Activated naive CD4-positive, alpha-beta T cell treated with anti-CD3 and anti-CD28 coated beads, Interleukin-2, amount 10 ng/mL, durations not matched to agents 7 days and 5 days (primary cell): ENCODE measurements at regions not wholly inside any gene's neighbourhood (a gene's known extent, or its start where the extent isn't known, plus 50 kb on each side); places are given as distances from the start of the nearest gene placed in this dataset.

Source experiments
- CTCF ChIA-PET: fragments of 350-600 bp; sonication (Branson Sonifier 250); formaldehyde crosslinking; loops from one replicate; lab custom pipeline; 2021; ENCODE audit warnings: antibody characterized with exemption; lab: Charles Lee
- DNase-seq: peaks from one replicate; pipeline ENCODE4 v3.0.0-alpha.2; 2020
- H3K27ac Mint-ChIP-seq: one replicate; pipeline ENCODE4 v1.8.0; 2021; ENCODE audit warnings: mild to moderate bottlenecking, moderate library complexity, mixed read lengths
- H3K27me3 Mint-ChIP-seq: one replicate; pipeline ENCODE4 v1.8.0; 2021; ENCODE audit warnings: mild to moderate bottlenecking, mixed read lengths
- H3K36me3 Mint-ChIP-seq: one replicate; pipeline ENCODE4 v1.8.0; 2021; ENCODE audit warnings: mixed read lengths
- H3K4me1 Mint-ChIP-seq: one replicate; pipeline ENCODE4 v1.8.0; 2021; ENCODE audit warnings: mixed read lengths
- H3K4me3 Mint-ChIP-seq: one replicate; pipeline ENCODE4 v1.8.0; 2021; ENCODE audit warnings: mild to moderate bottlenecking, moderate library complexity, mixed read lengths
- H3K9me3 Mint-ChIP-seq: one replicate; pipeline ENCODE4 v1.8.0; 2021; ENCODE audit warnings: mixed read lengths

DNA sequence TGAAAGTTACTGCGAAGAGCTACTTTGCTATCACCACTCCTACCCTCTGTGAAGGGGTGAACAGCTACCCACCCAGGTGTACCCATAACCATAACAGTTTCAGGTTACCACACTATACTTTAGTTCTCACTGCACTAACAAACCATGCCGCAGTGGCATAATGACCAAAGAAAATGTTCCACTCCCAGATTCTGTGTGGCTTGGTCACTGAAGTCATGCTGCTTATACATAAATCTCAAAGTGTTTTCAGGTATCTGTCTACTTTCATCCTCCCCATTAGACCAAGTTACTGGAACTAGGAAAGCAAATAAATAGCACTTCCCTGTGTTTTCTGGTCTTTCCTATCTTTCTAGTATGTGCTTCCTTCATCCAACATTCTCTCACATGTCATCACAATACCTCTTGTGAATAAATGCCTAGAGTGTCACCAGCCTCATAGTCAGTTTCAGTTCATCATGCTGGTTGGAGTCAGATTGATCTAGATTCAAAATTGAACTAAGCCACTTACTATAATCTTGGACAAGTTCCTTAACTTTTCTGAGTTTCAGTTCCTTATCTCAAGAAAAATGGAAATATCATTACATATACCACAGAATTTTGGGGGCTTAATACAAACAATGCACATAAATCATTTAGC is 293.6 kb downstream of the FSIP2 start:
- CTCF ChIA-PET, result no interaction called here
- H3K27me3 Mint-ChIP-seq, result no peaks in the 10 kb centered on the region
- H3K4me1 Mint-ChIP-seq, result no peaks in the 10 kb centered on the region
- no peaks in the 10 kb centered on the region for H3K9me3 Mint-ChIP-seq
- no peak overlapping the region for H3K4me3 Mint-ChIP-seq
- no peak for DNase-seq
- H3K36me3 Mint-ChIP-seq, result no peaks in the 10 kb centered on the region
- no peak overlapping the region for H3K27ac Mint-ChIP-seq

DNA sequence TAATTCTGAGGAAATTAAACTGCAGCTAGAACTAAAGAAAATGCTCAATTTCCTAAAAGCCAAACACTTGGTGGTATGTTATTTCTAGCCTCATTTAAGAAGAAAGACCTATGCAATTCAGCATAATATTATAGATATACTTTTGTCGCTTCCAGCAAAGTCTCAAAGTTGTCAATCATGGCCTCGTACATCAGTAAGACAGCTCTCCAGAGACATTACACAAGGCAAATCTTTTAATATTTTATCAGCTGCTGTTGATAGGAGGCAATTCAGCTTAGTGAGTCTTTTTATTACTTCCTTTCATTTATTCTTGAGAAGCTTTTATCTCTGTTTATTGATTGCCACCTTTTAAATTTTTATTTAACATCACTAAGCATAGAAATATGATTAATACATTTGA is 294.3 kb downstream of the FSIP2 start:
- Mint-ChIP-seq H3K4me1 (no peaks in the 10 kb centered on the region), H3K27ac (no peak overlapping the region), H3K4me3 (no peak overlapping the region), H3K9me3 (no peaks in the 10 kb centered on the region), H3K27me3 (no peaks in the 10 kb centered on the region), H3K36me3 (no peaks in the 10 kb centered on the region)
- CTCF ChIA-PET, result interaction anchor here (0.6 kb wide), 1 partner anchor 97 kb away, joined by 3 read pairs; no protein-coding TSS in a partner anchor
- DNase-seq, result no peak

DNA sequence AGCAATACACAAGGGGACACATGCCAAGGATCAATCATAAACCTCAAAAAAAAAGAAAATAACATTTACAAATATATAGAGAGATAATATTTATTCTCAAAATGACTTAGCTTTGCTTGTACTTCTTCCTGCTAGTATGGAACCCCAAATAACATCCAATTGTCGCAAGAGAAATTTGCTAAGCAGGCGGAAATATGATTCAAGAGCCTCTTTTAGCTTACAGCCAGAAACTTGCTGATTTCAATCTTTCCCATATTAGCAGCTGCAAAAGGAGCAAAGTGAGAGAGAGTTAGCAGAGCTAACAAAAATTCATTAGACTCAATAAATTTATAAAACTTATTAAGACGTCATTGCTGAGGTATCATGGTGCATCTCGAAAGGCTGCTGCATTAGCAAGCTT is 294.9 kb downstream of the FSIP2 start:
- H3K36me3 Mint-ChIP-seq, result no peaks in the 10 kb centered on the region
- no peak overlapping the region for H3K4me3 Mint-ChIP-seq
- H3K27me3 Mint-ChIP-seq, result no peaks in the 10 kb centered on the region
- no peak for DNase-seq
- CTCF ChIA-PET, result no interaction called here
- no peaks in the 10 kb centered on the region for H3K4me1 Mint-ChIP-seq
- no peaks in the 10 kb centered on the region for H3K9me3 Mint-ChIP-seq
- no peak overlapping the region for H3K27ac Mint-ChIP-seq

DNA sequence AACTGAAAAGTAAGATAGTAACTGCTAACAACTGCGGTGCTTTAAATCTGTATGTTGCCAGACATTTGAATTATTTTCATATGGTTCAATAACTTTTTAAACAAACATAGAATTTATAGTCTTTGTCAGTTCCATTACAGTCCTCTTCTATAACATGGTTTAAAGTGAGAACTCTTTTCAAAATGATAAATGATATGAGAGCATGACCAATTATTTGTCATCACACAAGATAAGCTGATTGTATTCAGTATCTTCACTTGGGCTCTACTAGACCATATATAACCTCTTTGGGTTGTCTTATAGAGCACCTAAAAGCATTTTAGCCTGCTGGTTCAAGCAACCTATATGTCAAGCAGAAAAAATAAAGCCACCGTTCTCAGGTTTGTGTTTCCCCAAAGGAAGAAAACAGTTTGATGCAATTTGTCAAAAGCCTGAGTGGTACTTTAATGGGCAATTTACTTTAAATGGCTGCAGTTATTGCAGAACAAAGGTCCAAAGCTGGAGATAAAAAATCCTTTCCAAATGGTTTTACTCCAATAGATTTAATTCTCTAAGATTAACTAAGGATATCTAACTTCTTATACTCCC is 298.4 kb downstream of the FSIP2 start:
- CTCF ChIA-PET, result no interaction called here
- Mint-ChIP-seq H3K4me3 (no peak overlapping the region), H3K9me3 (no peaks in the 10 kb centered on the region), H3K4me1 (no peaks in the 10 kb centered on the region), H3K27ac (no peak overlapping the region), H3K27me3 (no peaks in the 10 kb centered on the region), H3K36me3 (no peaks in the 10 kb centered on the region)
- DNase-seq, result no peak

DNA sequence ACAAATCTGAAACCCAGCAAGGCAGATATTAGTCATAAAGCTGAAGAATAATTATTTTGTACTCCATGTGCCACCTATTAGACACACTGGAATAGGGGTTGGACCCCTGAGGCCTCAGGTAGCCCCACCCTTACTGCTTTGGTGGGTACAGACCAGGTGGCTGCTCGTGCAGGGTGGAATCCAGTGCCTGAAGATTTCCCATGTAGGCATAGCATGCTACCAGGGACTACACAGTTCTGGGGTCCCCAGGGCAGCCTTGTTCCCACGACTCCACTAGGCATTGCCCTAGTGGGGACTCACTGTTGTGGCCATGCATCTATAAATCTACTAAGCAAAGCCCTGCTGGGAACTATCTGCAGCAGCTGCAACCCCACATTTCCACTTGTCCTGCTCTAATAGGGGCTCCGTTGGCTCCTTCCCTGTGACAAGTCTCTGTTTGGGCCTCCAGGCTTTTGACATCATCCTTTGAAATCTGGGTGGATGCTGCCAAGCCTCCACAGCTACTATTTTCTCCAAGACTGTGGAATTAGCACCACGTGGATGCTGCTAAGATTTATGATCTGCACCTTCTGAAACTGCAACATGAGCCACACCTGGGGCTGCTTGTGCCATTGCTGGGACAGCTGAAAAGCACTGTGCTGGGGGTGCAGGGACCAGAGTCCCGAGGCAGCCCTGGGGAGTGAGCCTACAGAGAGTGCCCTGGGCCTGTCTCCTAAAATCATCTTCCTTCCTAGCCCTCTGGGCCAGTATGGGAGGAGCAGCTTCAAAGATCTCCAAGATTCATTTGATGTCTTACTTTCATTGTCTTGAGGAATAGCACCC is 303.8 kb downstream of the FSIP2 start:
- Mint-ChIP-seq H3K4me3 (no peak overlapping the region), H3K27ac (no peak overlapping the region), H3K9me3 (no peaks in the 10 kb centered on the region), H3K4me1 (no peaks in the 10 kb centered on the region), H3K36me3 (no peaks in the 10 kb centered on the region), H3K27me3 (no peaks in the 10 kb centered on the region)
- DNase-seq, result no peak
- CTCF ChIA-PET, result no interaction called here

DNA sequence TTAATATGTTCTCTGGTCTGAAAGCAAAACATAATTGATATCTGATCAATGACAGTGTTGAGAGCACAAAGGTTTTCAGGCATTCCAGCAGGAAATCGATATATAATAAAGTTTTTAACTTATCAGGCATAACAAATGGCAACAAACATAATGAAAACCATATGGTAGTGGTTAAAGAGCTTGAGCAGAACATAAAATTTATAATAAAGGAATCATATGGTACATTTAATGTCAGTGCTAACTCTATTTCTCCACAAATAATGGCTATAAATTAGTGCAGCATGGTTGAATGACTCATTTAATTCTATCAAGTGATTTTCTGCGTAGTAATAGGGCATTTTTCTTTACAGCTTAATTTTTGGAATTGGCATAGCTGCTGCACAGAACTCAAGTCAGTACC is 306.2 kb downstream of the FSIP2 start:
- H3K4me1 Mint-ChIP-seq, result no peaks in the 10 kb centered on the region
- H3K36me3 Mint-ChIP-seq, result no peaks in the 10 kb centered on the region
- H3K9me3 Mint-ChIP-seq, result no peaks in the 10 kb centered on the region
- CTCF ChIA-PET, result no interaction called here
- H3K4me3 Mint-ChIP-seq, result no peak overlapping the region
- no peak overlapping the region for H3K27ac Mint-ChIP-seq
- DNase-seq, result no peak
- no peaks in the 10 kb centered on the region for H3K27me3 Mint-ChIP-seq

DNA sequence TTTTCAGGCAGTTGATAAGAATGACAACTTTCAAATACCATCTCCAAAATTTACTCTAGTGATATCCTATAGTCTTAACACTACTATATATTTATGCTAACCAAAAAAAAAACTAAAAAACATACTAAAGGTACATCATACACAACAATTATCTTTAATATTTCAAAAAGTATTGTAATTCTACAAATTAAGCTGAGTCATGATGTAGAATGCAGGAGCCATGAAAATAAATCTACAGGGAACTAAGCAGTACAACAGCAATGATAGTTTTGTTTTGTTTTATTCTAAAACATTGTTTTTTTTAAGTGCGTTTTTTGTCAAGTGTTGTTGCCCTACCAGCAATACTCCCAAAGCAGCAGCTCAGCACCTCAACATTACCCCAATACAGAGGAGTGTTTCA is 314.3 kb downstream of the FSIP2 start:
- H3K9me3 Mint-ChIP-seq, result no peaks in the 10 kb centered on the region
- H3K4me1 Mint-ChIP-seq, result no peaks in the 10 kb centered on the region
- H3K4me3 Mint-ChIP-seq, result no peak overlapping the region
- H3K36me3 Mint-ChIP-seq, result no peaks in the 10 kb centered on the region
- CTCF ChIA-PET, result no interaction called here
- no peak for DNase-seq
- no peak overlapping the region for H3K27ac Mint-ChIP-seq
- H3K27me3 Mint-ChIP-seq, result no peaks in the 10 kb centered on the region

DNA sequence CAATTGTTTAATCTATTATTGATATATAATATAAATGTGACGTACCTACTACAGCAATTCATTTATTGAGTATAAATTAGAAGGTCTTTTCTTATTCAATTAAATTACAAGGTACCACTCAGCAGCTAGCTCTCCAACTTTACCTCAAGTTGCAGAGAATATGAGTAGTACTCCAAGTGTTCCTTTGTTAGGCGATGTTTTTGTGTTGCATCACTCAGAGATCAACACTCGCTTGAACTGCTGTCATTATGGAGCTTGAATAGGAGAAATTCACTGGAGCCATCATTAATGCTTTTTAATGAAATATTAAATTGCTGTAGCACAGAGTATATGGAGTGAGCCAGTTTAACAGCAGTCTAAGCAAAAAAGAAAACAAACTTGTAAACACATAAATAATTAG is 320.0 kb downstream of the FSIP2 start:
- no peak overlapping the region for H3K27ac Mint-ChIP-seq
- DNase-seq, result no peak
- H3K4me1 Mint-ChIP-seq, result no peaks in the 10 kb centered on the region
- no peaks in the 10 kb centered on the region for H3K9me3 Mint-ChIP-seq
- H3K4me3 Mint-ChIP-seq, result no peak overlapping the region
- no peaks in the 10 kb centered on the region for H3K36me3 Mint-ChIP-seq
- CTCF ChIA-PET, result no interaction called here
- H3K27me3 Mint-ChIP-seq, result no peaks in the 10 kb centered on the region

DNA sequence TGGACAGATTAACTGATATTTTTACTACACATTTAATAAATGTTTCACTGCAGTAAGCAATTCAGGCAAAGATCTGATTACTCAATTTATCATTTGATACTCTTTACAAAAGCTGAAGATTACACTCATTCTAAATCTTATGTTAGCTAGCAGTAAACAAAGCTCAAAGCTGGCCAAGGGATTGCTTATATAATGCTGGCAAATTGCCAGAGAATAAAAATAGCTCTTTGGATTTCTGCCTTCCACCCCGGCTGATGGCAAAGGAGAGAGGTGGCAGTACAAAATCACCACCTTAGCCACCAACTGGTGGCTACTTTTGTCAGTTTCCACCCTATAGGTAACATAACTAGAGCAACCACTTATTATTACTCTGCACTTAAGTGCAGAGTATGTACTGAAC is 320.5 kb downstream of the FSIP2 start:
- CTCF ChIA-PET, result no interaction called here
- Mint-ChIP-seq H3K36me3 (no peaks in the 10 kb centered on the region), H3K4me1 (no peaks in the 10 kb centered on the region), H3K9me3 (no peaks in the 10 kb centered on the region), H3K27me3 (no peaks in the 10 kb centered on the region), H3K27ac (no peak overlapping the region), H3K4me3 (no peak overlapping the region)
- no peak for DNase-seq

DNA sequence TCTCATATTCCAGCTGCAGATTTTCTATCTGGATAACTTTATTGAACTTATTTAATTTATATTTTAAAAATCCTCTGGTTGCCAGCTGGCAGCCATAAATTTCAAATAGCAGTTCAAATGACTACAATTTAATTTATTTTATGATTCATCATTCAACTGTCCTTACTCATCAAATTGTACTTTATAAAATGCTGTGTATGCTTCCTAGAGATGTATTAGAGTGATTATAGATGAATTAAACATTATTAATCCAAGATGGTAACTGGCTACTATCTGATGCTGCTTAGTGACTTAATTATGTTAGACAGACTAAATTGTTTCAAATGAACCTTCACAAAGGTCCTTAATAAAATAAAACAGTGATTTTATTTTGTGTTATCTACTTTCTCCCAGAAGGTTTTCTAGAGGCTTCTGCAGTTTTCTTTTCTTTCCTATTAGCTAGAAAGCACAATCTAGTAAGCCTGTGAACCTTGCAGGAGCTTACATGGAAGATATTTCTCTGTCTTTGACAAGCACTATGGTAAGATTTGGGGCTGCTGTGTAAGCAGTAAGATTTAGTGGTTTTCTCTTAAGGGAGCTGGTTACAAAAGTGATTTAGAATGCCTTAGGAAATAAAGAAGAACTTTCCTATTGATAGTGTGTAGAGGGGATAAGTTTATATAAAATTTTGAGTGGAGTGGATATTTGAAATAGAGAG is 322.3 kb downstream of the FSIP2 start:
- no peaks in the 10 kb centered on the region for H3K4me1 Mint-ChIP-seq
- CTCF ChIA-PET, result no interaction called here
- no peaks in the 10 kb centered on the region for H3K27me3 Mint-ChIP-seq
- H3K36me3 Mint-ChIP-seq, result no peaks in the 10 kb centered on the region
- DNase-seq, result no peak
- H3K9me3 Mint-ChIP-seq, result no peaks in the 10 kb centered on the region
- H3K4me3 Mint-ChIP-seq, result no peak overlapping the region
- H3K27ac Mint-ChIP-seq, result no peak overlapping the region

DNA sequence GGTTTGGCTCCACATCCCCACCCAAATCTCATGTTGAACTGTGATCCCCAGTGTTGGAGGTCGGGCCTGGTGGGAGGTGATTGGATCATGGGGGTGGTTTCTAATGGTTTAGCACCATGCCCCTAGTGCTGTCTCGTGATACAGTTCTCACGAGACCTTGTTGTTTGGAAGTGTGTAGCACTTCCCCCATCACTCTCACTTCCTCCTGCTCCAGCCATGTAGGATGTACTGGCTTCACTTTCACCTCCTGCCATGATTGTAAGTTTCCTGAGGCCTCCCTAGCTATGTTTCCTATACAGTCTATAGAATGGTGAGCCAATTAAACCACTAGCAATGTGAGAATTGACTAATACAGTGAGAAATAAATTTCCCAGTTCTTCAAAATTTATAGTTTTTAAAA is 325.9 kb downstream of the FSIP2 start:
- Mint-ChIP-seq H3K27ac (no peak overlapping the region), H3K4me1 (no peaks in the 10 kb centered on the region), H3K36me3 (no peaks in the 10 kb centered on the region), H3K9me3 (no peaks in the 10 kb centered on the region), H3K27me3 (no peaks in the 10 kb centered on the region), H3K4me3 (no peak overlapping the region)
- CTCF ChIA-PET, result interaction anchor here (0.5 kb wide), 1 partner anchor 248 kb away, joined by 3 read pairs; no protein-coding TSS in a partner anchor
- DNase-seq, result no peak

DNA sequence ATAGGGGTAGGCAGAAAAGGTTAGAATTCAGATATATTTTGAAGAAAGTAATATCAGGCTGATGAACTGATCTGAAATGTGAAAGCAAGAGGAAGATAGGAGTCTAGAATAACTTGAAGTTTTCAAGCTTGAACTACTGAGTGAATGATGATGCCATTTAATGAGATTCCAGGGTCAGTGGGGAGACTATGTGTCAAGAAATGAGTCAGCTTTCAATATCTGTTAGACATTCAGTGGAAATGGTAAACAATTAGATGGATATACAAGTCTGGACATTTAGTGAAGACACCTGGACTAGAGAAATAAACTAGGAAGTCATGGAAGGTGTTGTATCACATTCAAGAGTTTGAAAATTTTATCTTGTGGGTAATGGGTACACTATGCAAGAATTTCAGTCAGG is 326.9 kb downstream of the FSIP2 start:
- no peak overlapping the region for H3K27ac Mint-ChIP-seq
- H3K4me1 Mint-ChIP-seq, result no peaks in the 10 kb centered on the region
- no peaks in the 10 kb centered on the region for H3K27me3 Mint-ChIP-seq
- CTCF ChIA-PET, result no interaction called here
- no peak for DNase-seq
- H3K36me3 Mint-ChIP-seq, result no peaks in the 10 kb centered on the region
- no peaks in the 10 kb centered on the region for H3K9me3 Mint-ChIP-seq
- no peak overlapping the region for H3K4me3 Mint-ChIP-seq

DNA sequence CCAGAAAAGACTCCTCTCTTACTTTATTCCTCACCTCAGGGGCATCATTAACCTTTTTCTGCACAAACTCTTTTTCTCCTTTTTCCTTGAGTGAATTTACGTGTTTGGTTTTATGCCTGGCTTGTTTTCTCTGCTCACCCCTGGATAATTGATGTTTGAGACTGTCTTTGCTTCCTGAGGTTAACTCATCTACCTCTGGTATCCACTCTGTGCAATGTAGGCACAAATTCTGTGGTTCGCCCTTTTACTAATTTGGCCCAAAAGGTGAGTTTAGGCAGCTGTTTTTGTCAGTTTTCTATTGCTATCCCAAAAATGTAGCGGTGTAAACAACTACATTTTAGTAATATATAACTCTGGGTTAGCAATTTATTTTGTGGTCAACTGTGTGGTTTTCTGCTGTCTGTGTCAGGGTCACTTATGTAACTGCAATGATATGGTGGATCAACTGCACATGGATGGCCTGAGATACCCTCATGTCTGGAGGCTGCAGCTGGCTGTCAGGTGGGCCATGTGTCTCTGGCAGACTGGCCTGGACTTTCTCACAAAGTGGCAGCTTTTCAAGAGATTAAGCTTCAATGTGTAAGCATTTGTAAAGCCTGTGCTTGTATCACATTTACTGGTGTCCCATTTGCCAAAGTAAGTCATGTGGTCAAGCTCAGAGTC is 329.7 kb downstream of the FSIP2 start:
- H3K36me3 Mint-ChIP-seq, result no peaks in the 10 kb centered on the region
- CTCF ChIA-PET, result no interaction called here
- H3K4me3 Mint-ChIP-seq, result no peak overlapping the region
- H3K4me1 Mint-ChIP-seq, result no peaks in the 10 kb centered on the region
- H3K9me3 Mint-ChIP-seq, result no peaks in the 10 kb centered on the region
- no peaks in the 10 kb centered on the region for H3K27me3 Mint-ChIP-seq
- H3K27ac Mint-ChIP-seq, result no peak overlapping the region
- no peak for DNase-seq

DNA sequence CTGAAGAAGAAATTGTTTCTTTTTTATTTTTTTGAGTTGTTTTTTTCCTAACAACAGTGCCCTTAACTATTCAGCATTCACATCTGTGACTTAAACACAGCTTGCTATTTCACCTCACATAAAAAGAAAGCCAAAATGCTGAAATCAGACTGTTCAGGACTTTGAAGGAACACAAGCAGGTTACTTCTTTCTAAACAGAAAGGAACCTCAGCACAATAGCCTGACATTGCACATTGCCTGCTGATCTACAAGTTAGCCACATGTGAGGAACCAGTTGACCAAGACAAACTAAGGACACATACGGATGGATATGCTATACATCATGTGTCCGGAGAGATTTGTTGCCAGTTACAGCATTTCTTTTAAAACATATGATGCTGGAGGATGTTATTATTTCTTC is 331.1 kb downstream of the FSIP2 start:
- H3K27me3 Mint-ChIP-seq, result no peaks in the 10 kb centered on the region
- no peaks in the 10 kb centered on the region for H3K4me1 Mint-ChIP-seq
- H3K4me3 Mint-ChIP-seq, result no peak overlapping the region
- CTCF ChIA-PET, result no interaction called here
- DNase-seq, result no peak
- no peaks in the 10 kb centered on the region for H3K9me3 Mint-ChIP-seq
- no peak overlapping the region for H3K27ac Mint-ChIP-seq
- no peaks in the 10 kb centered on the region for H3K36me3 Mint-ChIP-seq
